WTC11 (cell line): ENCODE measurements at regions not wholly inside any gene's neighbourhood (a gene's known extent, or its start where the extent isn't known, plus 50 kb on each side); places are given as distances from the start of the nearest gene placed in this dataset.

Experiments used
- ATAC-seq: fragments of 200-7000 bp; cut with Tn5 transposase; 2 replicates; pipeline ENCODE4 v1.10.0; 2021; ENCODE audit warnings: mild to moderate bottlenecking, moderate library complexity
- CTCF ChIA-PET: fragments of 300-600 bp; sonication (Branson Sonifier 250); formaldehyde crosslinking; loops from one replicate; lab custom pipeline; 2021; ENCODE audit warnings: antibody characterized with exemption; lab: Charles Lee
- POLR2A ChIA-PET: fragments of 350-600 bp; sonication (Branson Sonifier 250); formaldehyde crosslinking; loops from one replicate; lab custom pipeline; 2021; ENCODE audit warnings: antibody characterized with exemption; lab: Charles Lee
- DNase-seq: peaks from one replicate; pipeline ENCODE4 v3.0.0; 2021; ENCODE audit warnings: low spot score
- H3K27ac Mint-ChIP-seq: 2 replicates; pipeline ENCODE4 v1.8.0; 2021; ENCODE audit warnings: mixed read lengths
- H3K27me3 Mint-ChIP-seq: 2 replicates; pipeline ENCODE4 v1.8.0; 2021; ENCODE audit warnings: low read depth, mild to moderate bottlenecking, moderate library complexity, mixed read lengths
- H3K36me3 Mint-ChIP-seq: 2 replicates; pipeline ENCODE4 v1.8.0; 2021; ENCODE audit warnings: mixed read lengths
- H3K4me1 Mint-ChIP-seq: 2 replicates; pipeline ENCODE4 v1.8.0; 2022; ENCODE audit warnings: mixed read lengths
- H3K4me3 Mint-ChIP-seq: 2 replicates; pipeline ENCODE4 v1.8.0; 2021; ENCODE audit warnings: mild to moderate bottlenecking, moderate library complexity, mixed read lengths
- H3K9me3 Mint-ChIP-seq: 2 replicates; pipeline ENCODE4 v1.8.0; 2021; ENCODE audit warnings: mixed read lengths
- CBFB ChIP-seq: sonication (generic); formaldehyde crosslinking; IDR thresholded peaks from 2 replicates; pipeline ENCODE4 v1.8.1; 2022; ENCODE audit warnings: mild to moderate bottlenecking, low read depth, missing genetic modification reagents
- CDX4 ChIP-seq: fragments of 250-450 bp; sonication (Bioruptor Pico); IDR thresholded peaks from 2 replicates; pipeline ENCODE4 v1.9.0; 2021; ENCODE audit warnings: moderate library complexity, mild to moderate bottlenecking, inconsistent platforms, borderline replicate concordance
- E2F1 ChIP-seq: sonication (generic); formaldehyde crosslinking; IDR thresholded peaks from 2 replicates; pipeline ENCODE4 v1.8.0; 2022; ENCODE audit warnings: mild to moderate bottlenecking, missing genetic modification reagents
- EMX1 ChIP-seq: fragments of 250-450 bp; sonication (Bioruptor Pico); IDR thresholded peaks from 2 replicates; pipeline ENCODE4 v1.8.0; 2021; ENCODE audit warnings: mild to moderate bottlenecking
- ESRRA ChIP-seq: sonication (generic); formaldehyde crosslinking; IDR thresholded peaks from 2 replicates; pipeline ENCODE4 v1.8.1; 2022; ENCODE audit warnings: mild to moderate bottlenecking, missing genetic modification reagents, borderline replicate concordance
- GRHL2 ChIP-seq: fragments of 250-450 bp; sonication (Bioruptor Pico); IDR thresholded peaks from 2 replicates; pipeline ENCODE4 v1.8.0; 2022; ENCODE audit warnings: mild to moderate bottlenecking, moderate library complexity; ENCODE audit not compliant: insufficient replicate concordance, severe bottlenecking
- NFATC4 ChIP-seq: fragments of 250-450 bp; sonication (Bioruptor Pico); IDR thresholded peaks from 2 replicates; pipeline ENCODE4 v1.9.0; 2021; ENCODE audit warnings: mild to moderate bottlenecking
- NR1H2 ChIP-seq: sonication (generic); formaldehyde crosslinking; IDR thresholded peaks from 2 replicates; pipeline ENCODE4 v1.9.0; 2021; ENCODE audit warnings: mild to moderate bottlenecking, moderate library complexity, missing genetic modification reagents
- PREB ChIP-seq: sonication (generic); formaldehyde crosslinking; IDR thresholded peaks from 2 replicates; pipeline ENCODE4 v1.8.1; 2022; ENCODE audit warnings: mild to moderate bottlenecking, missing genetic modification reagents, moderate library complexity, borderline replicate concordance
- RELA ChIP-seq: sonication (generic); formaldehyde crosslinking; IDR thresholded peaks from 2 replicates; pipeline ENCODE4 v1.8.1; 2022; ENCODE audit warnings: missing genetic modification reagents, mild to moderate bottlenecking, borderline replicate concordance
- SMAD3 ChIP-seq: sonication (generic); formaldehyde crosslinking; IDR thresholded peaks from 2 replicates; pipeline ENCODE4 v1.8.0; 2022; ENCODE audit warnings: missing genetic modification reagents, mild to moderate bottlenecking, borderline replicate concordance
- TEAD4 ChIP-seq: sonication (generic); formaldehyde crosslinking; IDR thresholded peaks from 2 replicates; pipeline ENCODE4 v1.8.0; 2022; ENCODE audit warnings: mild to moderate bottlenecking, missing genetic modification reagents
- TP53 ChIP-seq: sonication (generic); formaldehyde crosslinking; IDR thresholded peaks from 2 replicates; pipeline ENCODE4 v1.8.1; 2023; ENCODE audit warnings: mild to moderate bottlenecking, missing genetic modification reagents
- USF2 ChIP-seq: sonication (generic); formaldehyde crosslinking; IDR thresholded peaks from 2 replicates; pipeline ENCODE4 v1.8.1; 2023; ENCODE audit warnings: mild to moderate bottlenecking, missing genetic modification reagents, moderate library complexity
- ZBTB43 ChIP-seq: sonication (generic); formaldehyde crosslinking; IDR thresholded peaks from 2 replicates; pipeline ENCODE4 v1.8.1; 2023; ENCODE audit warnings: mild to moderate bottlenecking, missing genetic modification reagents
- ZNF138 ChIP-seq: sonication (generic); formaldehyde crosslinking; conservative IDR thresholded peaks from 2 replicates; pipeline ENCODE4 v1.8.1; 2022; ENCODE audit warnings: mild to moderate bottlenecking, moderate library complexity, missing genetic modification reagents
- ZNF396 ChIP-seq: fragments of 250-450 bp; sonication (Bioruptor Pico); IDR thresholded peaks from 2 replicates; pipeline ENCODE4 v1.8.0; 2021; ENCODE audit warnings: mild to moderate bottlenecking, moderate library complexity, borderline replicate concordance
- TF ChIP-seq, protein P1 (sequence below): sonication (generic); formaldehyde crosslinking; IDR thresholded peaks from 2 replicates; pipeline ENCODE4 v1.8.1; 2022; ENCODE audit warnings: missing genetic modification reagents, borderline replicate concordance
- TF ChIP-seq, protein P2 (sequence below): fragments of 250-450 bp; sonication (Bioruptor Pico); IDR thresholded peaks from 2 replicates; pipeline ENCODE4 v1.9.0; 2021; ENCODE audit warnings: mild to moderate bottlenecking
- TF ChIP-seq, protein P3 (sequence below): sonication (generic); formaldehyde crosslinking; conservative IDR thresholded peaks from 2 replicates; pipeline ENCODE4 v1.8.1; 2023; ENCODE audit warnings: mild to moderate bottlenecking, low read depth, missing genetic modification reagents, moderate library complexity

DNA sequence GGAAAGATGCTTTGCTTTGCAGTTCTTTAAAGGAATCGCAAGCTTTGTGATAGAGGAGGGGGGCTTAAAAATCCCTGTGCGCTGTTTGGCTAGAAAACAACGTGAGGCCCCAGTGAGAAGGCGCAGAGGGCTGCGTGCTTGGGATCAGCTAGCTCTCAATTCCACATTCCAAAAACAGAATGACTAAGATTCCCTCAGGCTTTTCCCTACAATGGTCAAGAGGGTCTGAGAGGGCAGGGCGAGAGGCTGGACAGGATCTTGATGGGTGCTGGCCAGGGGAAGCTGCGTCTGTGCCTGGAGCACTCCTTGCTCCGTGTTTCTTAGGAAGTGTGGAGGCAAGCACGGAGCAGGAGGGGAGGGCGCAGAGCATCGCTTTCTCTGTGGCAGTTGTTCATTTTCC lies 72.1 kb upstream of the INHBA start:
- Mint-ChIP-seq H3K4me3 (no peak overlapping the region), H3K36me3 (peaks cover under 1% of the 10 kb centered on the region; the same call in 1 of the 2 replicates), H3K27ac (no peak overlapping the region), H3K4me1 (peaks cover 2% of the 10 kb centered on the region; the same call in 1 of the 2 replicates), H3K27me3 (no peaks in the 10 kb centered on the region; the same call in 1 of the 2 replicates), H3K9me3 (peaks cover 17% of the 10 kb centered on the region)
- no peak for ATAC-seq
- ChIA-PET POLR2A (no interaction called here), CTCF (interaction anchor here (1.7 kb wide), 1 partner anchor 117 kb away, joined by 8 read pairs; no protein-coding TSS in a partner anchor)
- no peak for DNase-seq
- TF ChIP-seq ZBTB43 (CRISPR knock-in tag) (no peak), ZNF396 (no peak), GRHL2 (CRISPR knock-in tag) (no peak)

DNA sequence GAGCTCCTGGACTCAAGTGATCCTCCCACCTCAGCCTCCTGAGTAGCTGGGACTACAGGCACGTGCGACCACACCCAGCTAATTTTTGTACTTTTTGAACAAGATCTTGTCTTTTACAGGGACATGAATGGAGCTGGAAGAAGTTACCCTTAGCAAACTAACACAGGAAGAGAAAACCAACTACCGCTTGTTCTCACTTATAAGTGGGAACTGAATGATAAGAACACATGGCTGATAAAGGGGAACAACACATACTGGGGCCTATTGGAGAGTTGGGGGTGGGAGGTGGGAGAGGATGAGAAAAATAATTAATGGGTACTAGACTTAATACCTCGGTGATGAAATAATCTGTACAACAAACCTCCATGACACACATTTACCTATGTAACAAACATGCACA lies 70.9 kb upstream of the INHBA start:
- CTCF ChIA-PET: interaction anchor here (1.7 kb wide), 1 partner anchor 119 kb away, joined by 8 read pairs; no protein-coding TSS in a partner anchor
- ATAC-seq (no peak), DNase-seq (no peak)
- H3K36me3 Mint-ChIP-seq: peaks cover 13% of the 10 kb centered on the region
- no peak overlapping the region for H3K27ac Mint-ChIP-seq
- no peak overlapping the region for H3K4me3 Mint-ChIP-seq
- H3K27me3 Mint-ChIP-seq: no peaks in the 10 kb centered on the region; the same call in 1 of the 2 replicates
- H3K4me1 Mint-ChIP-seq: peaks cover 2% of the 10 kb centered on the region; the same call in 1 of the 2 replicates
- peaks cover 24% of the 10 kb centered on the region for H3K9me3 Mint-ChIP-seq
- TF ChIP-seq USF2 (CRISPR knock-in tag): no peak
- TF ChIP-seq, protein P1, sequence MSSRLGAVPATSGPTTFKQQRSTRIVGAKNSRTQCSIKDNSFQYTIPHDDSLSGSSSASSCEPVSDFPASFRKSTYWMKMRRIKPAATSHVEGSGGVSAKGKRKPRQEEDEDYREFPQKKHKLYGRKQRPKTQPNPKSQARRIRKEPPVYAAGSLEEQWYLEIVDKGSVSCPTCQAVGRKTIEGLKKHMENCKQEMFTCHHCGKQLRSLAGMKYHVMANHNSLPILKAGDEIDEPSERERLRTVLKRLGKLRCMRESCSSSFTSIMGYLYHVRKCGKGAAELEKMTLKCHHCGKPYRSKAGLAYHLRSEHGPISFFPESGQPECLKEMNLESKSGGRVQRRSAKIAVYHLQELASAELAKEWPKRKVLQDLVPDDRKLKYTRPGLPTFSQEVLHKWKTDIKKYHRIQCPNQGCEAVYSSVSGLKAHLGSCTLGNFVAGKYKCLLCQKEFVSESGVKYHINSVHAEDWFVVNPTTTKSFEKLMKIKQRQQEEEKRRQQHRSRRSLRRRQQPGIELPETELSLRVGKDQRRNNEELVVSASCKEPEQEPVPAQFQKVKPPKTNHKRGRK (CRISPR knock-in tag): no peak
- TF ChIP-seq ZNF138 (CRISPR knock-in tag): no peak
- TF ChIP-seq, protein P2, sequence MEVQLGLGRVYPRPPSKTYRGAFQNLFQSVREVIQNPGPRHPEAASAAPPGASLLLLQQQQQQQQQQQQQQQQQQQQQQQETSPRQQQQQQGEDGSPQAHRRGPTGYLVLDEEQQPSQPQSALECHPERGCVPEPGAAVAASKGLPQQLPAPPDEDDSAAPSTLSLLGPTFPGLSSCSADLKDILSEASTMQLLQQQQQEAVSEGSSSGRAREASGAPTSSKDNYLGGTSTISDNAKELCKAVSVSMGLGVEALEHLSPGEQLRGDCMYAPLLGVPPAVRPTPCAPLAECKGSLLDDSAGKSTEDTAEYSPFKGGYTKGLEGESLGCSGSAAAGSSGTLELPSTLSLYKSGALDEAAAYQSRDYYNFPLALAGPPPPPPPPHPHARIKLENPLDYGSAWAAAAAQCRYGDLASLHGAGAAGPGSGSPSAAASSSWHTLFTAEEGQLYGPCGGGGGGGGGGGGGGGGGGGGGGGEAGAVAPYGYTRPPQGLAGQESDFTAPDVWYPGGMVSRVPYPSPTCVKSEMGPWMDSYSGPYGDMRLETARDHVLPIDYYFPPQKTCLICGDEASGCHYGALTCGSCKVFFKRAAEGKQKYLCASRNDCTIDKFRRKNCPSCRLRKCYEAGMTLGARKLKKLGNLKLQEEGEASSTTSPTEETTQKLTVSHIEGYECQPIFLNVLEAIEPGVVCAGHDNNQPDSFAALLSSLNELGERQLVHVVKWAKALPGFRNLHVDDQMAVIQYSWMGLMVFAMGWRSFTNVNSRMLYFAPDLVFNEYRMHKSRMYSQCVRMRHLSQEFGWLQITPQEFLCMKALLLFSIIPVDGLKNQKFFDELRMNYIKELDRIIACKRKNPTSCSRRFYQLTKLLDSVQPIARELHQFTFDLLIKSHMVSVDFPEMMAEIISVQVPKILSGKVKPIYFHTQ (CRISPR knock-in tag): no peak
- TF ChIP-seq SMAD3 (CRISPR knock-in tag): no peak
- no peak for TF ChIP-seq TP53
- no peak for TF ChIP-seq PREB (CRISPR knock-in tag)
- no peak for TF ChIP-seq TEAD4 (CRISPR knock-in tag)
- no peak for TF ChIP-seq CDX4 (CRISPR knock-in tag)
- TF ChIP-seq, protein P3, sequence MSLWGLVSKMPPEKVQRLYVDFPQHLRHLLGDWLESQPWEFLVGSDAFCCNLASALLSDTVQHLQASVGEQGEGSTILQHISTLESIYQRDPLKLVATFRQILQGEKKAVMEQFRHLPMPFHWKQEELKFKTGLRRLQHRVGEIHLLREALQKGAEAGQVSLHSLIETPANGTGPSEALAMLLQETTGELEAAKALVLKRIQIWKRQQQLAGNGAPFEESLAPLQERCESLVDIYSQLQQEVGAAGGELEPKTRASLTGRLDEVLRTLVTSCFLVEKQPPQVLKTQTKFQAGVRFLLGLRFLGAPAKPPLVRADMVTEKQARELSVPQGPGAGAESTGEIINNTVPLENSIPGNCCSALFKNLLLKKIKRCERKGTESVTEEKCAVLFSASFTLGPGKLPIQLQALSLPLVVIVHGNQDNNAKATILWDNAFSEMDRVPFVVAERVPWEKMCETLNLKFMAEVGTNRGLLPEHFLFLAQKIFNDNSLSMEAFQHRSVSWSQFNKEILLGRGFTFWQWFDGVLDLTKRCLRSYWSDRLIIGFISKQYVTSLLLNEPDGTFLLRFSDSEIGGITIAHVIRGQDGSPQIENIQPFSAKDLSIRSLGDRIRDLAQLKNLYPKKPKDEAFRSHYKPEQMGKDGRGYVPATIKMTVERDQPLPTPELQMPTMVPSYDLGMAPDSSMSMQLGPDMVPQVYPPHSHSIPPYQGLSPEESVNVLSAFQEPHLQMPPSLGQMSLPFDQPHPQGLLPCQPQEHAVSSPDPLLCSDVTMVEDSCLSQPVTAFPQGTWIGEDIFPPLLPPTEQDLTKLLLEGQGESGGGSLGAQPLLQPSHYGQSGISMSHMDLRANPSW (CRISPR knock-in tag): no peak
- no peak for TF ChIP-seq RELA (CRISPR knock-in tag)
- TF ChIP-seq EMX1 (CRISPR knock-in tag): no peak
- no peak for TF ChIP-seq CBFB (CRISPR knock-in tag)
- no peak for TF ChIP-seq ZBTB43 (CRISPR knock-in tag)
- no peak for TF ChIP-seq NR1H2
- TF ChIP-seq NFATC4 (CRISPR knock-in tag): no peak
- TF ChIP-seq E2F1: no peak
- TF ChIP-seq ESRRA: no peak
- POLR2A ChIA-PET: no interaction called here
